HEK293 (cell line): ENCODE measurements at regions not wholly inside any gene's neighbourhood (a gene's known extent, or its start where the extent isn't known, plus 50 kb on each side); places are given as distances from the start of the nearest gene placed in this dataset.

ENCODE experiments used
- CTCF ChIP-seq: fragments of 450-650 bp; formaldehyde crosslinking; IDR thresholded peaks from 2 replicates; pipeline ENCODE4 v1.5.1; 2016; ENCODE audit warnings: missing biosample characterization, missing genetic modification characterization
- ZBTB7A ChIP-seq: fragments of 450-650 bp; formaldehyde crosslinking; IDR thresholded peaks from 2 replicates; pipeline ENCODE4 v1.5.1; 2016; ENCODE audit warnings: low read depth, missing biosample characterization, missing genetic modification characterization

- no peak for TF ChIP-seq ZBTB7A
- no peak for TF ChIP-seq CTCF (tag by site-specific recombination)
These were observed 222.8 kb downstream of the TENT4A start for GRCh38 chr5:6936031-6936430.
